ENCODE measurements at regions not wholly inside any gene's neighbourhood (a gene's known extent, or its start where the extent isn't known, plus 50 kb on each side); places are given as distances from the start of the nearest gene placed in this dataset.
A peak's percentile ranks its signal among the peaks of the same experiment; 100 is the strongest.
"Not testable (repeated sequence)": the region's sequence is repeated elsewhere in the genome, so short reads cannot be mapped to it uniquely, and the experiment has no call there.

- H3K36me3 Mint-ChIP-seq (ENCODE audit: low read depth): no peaks in the 10 kb centered on the region
These were observed 724.8 kb upstream of the LUZP2 start for GRCh38 chr11:23772081-23772480.

GRCh38 chr11:23778971-23779370 lies 717.9 kb upstream of the LUZP2 start:
- Mint-ChIP-seq H3K9me3 (no peaks in the 10 kb centered on the region), H3K36me3 (ENCODE audit: low read depth) (no peaks in the 10 kb centered on the region), H3K27me3 (ENCODE audit: low read depth, poor library complexity) (no peaks in the 10 kb centered on the region), H3K27ac (no peak overlapping the region), H3K4me3 (no peak overlapping the region), H3K4me1 (no peaks in the 10 kb centered on the region)
- no peak for DNase-seq
- TF ChIP-seq, protein P1, sequence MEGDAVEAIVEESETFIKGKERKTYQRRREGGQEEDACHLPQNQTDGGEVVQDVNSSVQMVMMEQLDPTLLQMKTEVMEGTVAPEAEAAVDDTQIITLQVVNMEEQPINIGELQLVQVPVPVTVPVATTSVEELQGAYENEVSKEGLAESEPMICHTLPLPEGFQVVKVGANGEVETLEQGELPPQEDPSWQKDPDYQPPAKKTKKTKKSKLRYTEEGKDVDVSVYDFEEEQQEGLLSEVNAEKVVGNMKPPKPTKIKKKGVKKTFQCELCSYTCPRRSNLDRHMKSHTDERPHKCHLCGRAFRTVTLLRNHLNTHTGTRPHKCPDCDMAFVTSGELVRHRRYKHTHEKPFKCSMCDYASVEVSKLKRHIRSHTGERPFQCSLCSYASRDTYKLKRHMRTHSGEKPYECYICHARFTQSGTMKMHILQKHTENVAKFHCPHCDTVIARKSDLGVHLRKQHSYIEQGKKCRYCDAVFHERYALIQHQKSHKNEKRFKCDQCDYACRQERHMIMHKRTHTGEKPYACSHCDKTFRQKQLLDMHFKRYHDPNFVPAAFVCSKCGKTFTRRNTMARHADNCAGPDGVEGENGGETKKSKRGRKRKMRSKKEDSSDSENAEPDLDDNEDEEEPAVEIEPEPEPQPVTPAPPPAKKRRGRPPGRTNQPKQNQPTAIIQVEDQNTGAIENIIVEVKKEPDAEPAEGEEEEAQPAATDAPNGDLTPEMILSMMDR (IDR thresholded peaks at IDR 0.05): no peak

More at GRCh38 chr11:23772081-23772480, 724.8 kb upstream of the LUZP2 start:
- Mint-ChIP-seq H3K4me3 (no peak overlapping the region), H3K9me3 (peaks cover 28% of the 10 kb centered on the region), H3K27me3 (ENCODE audit: low read depth, poor library complexity) (peaks cover 3% of the 10 kb centered on the region), H3K4me1 (no peaks in the 10 kb centered on the region), H3K27ac (no peak overlapping the region)
- DNase-seq: no peak
- TF ChIP-seq, protein P1 (IDR thresholded peaks at IDR 0.05): no peak

DNA sequence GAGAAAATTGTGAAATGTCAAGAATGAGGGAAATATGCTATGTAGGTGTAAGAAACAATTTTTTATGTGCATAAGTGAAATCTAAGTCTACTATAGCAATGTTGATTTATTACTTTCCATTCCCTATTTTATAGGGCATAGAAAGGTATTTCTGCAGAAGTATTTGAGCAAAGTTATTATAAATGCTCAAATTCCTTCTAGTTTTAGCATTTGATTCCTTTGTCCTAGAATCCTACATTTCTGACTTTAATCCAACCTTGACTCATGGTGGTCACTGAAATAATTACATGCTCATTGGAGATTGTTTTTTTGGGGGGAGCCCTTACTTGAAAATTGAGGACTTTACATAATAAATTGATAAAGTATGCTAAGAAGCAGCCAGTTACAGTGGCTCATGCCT lies 716.6 kb upstream of the LUZP2 start:
- H3K27me3 Mint-ChIP-seq (ENCODE audit: low read depth, poor library complexity): no peaks in the 10 kb centered on the region
- H3K4me3 Mint-ChIP-seq: no peak overlapping the region
- H3K9me3 Mint-ChIP-seq: no peaks in the 10 kb centered on the region
- TF ChIP-seq, protein P1 (IDR thresholded peaks at IDR 0.05): no peak
- H3K4me1 Mint-ChIP-seq: no peaks in the 10 kb centered on the region
- H3K27ac Mint-ChIP-seq: no peak overlapping the region
- H3K36me3 Mint-ChIP-seq (ENCODE audit: low read depth): no peaks in the 10 kb centered on the region
- DNase-seq: no peak

- Mint-ChIP-seq H3K27ac (no peak overlapping the region), H3K27me3 (ENCODE audit: low read depth, poor library complexity) (no peaks in the 10 kb centered on the region)
These were observed 714.9 kb upstream of the LUZP2 start for GRCh38 chr11:23781803-23782560.

GRCh38 chr11:23786974-23787373 lies 709.9 kb upstream of the LUZP2 start:
- not testable (repeated sequence) for H3K9me3 Mint-ChIP-seq; H3K36me3 Mint-ChIP-seq (ENCODE audit: low read depth); DNase-seq; H3K27me3 Mint-ChIP-seq (ENCODE audit: low read depth, poor library complexity); H3K4me3 Mint-ChIP-seq; H3K27ac Mint-ChIP-seq; H3K4me1 Mint-ChIP-seq

More at GRCh38 chr11:23781803-23782560, 714.9 kb upstream of the LUZP2 start:
- H3K36me3 Mint-ChIP-seq (ENCODE audit: low read depth): no peaks in the 10 kb centered on the region
- H3K4me3 Mint-ChIP-seq: no peak overlapping the region
- TF ChIP-seq, protein P1 (IDR thresholded peaks at IDR 0.05): no peak
- no peak for DNase-seq
- H3K9me3 Mint-ChIP-seq: no peaks in the 10 kb centered on the region
- no peaks in the 10 kb centered on the region for H3K4me1 Mint-ChIP-seq

GRCh38 chr11:23789200-23789853 lies 707.5 kb upstream of the LUZP2 start:
- DNase-seq: no peak
- peak overlapping the region; percentile 70 for H3K27ac Mint-ChIP-seq
- no peaks in the 10 kb centered on the region for H3K27me3 Mint-ChIP-seq (ENCODE audit: low read depth, poor library complexity)
- H3K4me1 Mint-ChIP-seq: peaks cover 8% of the 10 kb centered on the region
- H3K4me3 Mint-ChIP-seq: no peak overlapping the region
- no peaks in the 10 kb centered on the region for H3K9me3 Mint-ChIP-seq
- no peaks in the 10 kb centered on the region for H3K36me3 Mint-ChIP-seq (ENCODE audit: low read depth)
- TF ChIP-seq, protein P1 (IDR thresholded peaks at IDR 0.05): no peak
